Activated CD4-positive, alpha-beta T cell treated with anti-CD3 and anti-CD28 coated beads, Interleukin-10, Interleukin-2, amounts not matched to agents 100 ng/mL and 50 ng/mL, durations not matched to agents 16 hours and 8 hours (primary cell): ENCODE measurements at regions not wholly inside any gene's neighbourhood (a gene's known extent, or its start where the extent isn't known, plus 50 kb on each side); places are given as distances from the start of the nearest gene placed in this dataset.

Source experiments
- DNase-seq: peaks from one replicate; pipeline ENCODE4 v3.0.0-alpha.2; 2020

DNA sequence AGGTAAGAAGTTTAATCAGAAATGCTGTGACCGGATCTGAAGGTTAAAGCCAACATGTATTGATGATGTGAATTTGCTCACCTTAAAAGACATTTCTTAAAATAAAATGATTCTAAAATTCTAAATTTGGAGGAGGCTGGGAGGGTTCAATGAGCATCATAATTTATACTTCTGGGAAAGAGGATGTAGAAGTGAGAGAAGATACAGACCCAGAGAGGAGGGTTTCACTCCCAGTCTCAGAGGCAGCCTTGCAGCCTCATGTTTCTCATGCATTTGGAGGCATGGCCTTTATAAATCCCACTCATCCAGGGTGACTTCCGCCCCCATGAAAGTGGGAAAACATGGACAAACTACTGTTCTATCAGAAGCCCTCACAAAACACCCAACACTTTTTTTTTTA, 305.6 kb upstream of the PITRM1 start:
- no peak for DNase-seq

DNA sequence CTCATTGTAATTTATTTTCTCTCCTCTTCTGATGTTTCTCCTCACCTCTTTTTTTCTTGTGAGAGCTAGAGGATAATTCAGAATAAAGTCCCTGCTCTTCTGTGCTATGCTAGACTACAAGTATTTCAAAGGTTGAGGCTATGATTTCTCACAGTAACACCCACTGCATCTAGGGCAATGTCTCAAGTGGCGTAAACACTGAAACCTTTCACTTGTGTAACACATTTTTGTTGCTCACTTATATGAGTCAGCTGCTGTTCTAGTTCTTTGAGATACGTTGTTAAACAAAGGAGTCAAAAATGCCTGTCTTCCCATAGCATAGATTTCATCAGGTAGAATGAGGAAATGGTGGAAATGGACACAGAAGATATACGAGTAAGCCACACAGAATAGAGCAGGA, 305.1 kb upstream of the PITRM1 start:
- DNase-seq: peak; percentile 20

DNA sequence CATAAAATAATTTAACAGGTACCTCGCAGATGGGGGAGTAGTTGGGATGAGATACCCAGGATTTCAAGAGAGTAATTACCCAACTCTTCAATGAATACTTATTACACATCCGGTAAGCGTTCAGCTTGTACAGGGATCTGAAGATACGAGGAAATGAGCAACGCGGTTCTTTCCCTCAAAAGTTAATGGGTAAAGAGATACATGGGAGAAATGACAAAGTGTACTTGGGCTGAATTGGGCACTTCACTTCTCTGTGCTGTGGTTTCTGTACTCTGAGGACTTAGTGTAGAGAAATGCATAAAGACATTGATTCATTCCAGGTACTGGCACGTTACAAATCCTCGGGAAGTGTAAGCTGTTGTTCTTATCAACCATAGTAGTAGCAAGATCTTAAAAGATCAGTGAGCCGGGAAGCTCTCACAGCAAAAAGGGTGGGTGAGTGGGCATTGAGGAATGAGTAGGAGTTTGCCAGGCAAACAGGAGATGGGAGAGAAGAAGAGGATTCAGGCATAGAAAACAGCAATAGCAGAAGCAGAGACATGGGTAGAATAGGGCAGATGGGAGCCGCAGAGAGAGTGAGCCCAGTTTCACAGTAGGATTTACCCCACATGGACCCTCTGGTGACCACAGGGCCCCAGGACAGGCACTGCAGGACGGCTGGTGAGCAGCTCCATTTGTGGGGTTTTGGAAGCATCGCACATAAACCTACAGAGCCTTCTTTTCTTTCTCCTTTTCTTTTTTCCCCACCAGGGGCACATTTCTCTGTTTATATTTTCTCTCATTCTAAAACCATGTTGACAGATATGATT, 304.3 kb upstream of the PITRM1 start:
- DNase-seq: no peak

DNA sequence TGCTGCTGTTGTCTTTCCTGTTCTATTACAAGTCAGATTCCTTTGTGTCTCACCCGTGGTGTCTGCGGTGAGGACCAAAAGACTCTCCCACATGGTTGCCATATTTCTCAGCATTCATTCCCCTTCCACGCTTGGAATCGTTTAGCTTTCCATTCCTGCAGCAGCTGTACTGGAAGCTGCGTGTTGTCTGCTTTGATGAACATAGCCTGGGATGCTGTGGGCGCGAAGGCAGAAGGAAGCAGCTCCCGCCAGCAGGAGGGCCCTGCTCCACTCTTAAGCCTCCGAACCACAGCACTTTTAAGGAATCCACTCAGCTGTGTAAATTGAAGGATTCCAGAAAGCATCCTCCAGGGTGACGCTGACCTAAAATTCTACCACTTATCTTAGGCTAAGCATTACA, 303.6 kb upstream of the PITRM1 start:
- no peak for DNase-seq

DNA sequence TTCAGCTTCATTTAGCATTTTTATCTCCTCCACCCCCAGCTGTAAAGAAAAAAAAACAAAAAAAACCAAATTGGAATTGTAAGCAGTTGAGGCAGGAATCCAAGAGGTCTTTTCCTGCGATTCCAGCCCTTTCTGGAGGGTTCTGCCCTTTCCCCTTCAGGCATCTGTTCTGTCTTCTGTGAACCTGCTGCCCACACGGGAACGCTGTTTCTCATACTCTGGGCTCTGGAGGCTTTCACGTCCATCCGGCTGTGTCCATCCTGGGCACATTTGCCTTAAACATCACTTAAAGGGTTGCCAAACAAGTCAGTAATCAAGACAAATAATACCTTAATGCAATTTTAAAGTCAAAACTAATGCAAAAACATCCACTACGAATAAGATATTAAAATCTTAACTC, 302.8 kb upstream of the PITRM1 start:
- DNase-seq: no peak

DNA sequence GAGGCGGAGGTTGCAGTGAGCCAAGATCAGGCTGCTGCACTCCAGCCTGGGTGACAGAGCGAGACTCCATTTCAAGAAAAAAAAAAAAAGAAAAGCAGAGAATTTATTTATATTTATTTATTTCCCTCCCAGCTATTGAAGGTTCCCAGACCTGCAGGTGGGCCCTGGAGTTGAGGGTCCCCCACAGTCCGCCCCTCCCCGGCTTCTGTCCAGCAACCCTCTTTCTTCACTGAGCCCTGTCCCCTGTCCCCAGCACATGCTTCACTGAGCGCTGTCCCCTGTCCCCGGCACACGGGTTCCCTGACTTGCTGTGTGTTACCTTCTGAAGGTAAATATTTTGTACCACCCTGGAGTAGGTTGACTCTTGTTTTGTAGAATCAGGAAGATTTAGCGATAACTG, 301.7 kb upstream of the PITRM1 start:
- no peak for DNase-seq

DNA sequence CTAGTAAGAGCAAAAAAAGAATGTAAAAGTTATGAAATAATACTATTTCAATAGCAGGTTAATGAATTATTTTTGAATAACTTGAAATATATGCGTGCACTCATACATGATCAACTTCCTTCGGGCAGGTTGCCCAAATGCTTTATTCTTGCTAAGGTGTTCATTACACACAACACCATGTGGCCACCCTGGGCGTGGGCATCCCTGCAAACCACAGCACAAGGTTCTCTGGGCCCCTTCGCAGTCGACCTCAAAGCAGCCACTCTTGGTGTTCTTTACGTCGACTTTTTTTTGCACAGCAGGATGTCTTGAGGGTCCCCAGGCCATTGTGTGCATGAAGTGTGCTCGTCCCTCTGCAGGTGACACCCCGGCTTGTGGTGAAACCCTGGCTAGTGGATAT, 300.7 kb upstream of the PITRM1 start:
- DNase-seq: no peak

DNA sequence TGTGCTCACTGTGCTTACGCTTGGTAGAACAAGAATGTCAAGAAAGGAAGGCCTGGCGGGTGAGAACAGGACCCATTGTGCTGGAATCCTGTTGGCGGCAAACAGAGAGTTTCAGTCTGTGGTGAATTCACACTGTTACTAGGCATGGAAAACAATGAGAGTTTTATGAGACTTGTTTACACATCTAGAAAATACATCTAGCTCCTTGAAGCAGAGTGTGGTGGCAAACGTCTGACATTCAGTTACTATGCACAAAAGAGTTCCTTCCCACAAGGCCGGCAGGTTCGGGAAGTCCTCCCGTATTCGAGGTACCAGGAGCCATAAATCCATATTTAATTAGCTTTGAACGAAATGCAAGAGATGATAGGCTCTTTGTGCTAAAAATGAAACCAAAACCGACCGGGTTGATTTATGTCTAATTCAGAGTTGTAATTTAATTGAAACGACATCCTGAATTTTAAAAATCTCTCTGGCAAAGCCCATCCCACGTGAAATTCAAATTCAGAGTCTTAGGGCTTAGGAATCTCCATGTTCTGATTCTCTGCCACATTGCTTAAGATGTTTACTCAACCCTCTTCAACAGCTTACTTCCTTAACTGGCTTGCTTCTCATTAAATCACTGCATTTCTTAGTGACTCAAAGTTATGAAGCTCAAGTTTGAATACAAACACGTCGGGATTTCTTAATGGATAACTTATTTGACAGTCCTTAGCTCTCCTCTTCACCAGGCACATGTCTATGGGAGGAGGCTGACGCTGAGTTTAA, 299.9 kb upstream of the PITRM1 start:
- peak; percentile 18 for DNase-seq

DNA sequence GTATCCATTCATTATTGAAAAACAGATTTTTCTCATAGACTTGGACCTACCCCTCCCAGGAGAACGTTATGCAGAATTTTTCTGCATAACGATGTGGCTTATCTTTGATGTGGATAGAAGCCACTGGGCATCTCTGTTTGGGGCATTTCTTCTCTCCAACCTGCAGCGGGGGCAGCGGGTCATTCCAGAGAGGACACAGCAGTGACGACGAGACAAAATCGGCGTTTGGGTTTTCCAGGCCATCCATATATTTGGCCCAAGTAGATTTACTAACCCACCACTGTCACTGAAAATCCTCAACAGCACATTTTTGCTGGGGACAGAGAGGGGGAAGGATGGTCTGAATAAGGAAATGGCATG, 299.3 kb upstream of the PITRM1 start:
- DNase-seq: no peak

DNA sequence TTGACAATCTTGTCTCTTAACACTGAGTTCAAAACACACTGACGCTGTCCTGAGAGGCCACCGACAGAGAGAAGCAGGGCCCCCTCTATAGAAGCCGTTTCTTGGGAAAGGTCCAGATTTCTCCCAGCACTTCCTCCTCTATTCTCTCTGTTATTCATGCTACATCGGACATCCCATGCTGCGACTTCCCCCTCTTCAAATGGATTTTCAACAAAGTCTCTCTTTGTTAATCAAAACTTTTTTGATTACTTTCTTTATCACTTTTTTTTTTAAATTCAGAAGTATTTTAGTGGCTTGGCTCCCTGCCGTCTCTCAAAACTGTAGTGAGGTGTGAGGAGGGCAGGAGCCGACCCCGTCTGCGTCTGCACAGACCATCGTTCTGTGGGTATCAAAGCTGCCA, 298.9 kb upstream of the PITRM1 start:
- no peak for DNase-seq

DNA sequence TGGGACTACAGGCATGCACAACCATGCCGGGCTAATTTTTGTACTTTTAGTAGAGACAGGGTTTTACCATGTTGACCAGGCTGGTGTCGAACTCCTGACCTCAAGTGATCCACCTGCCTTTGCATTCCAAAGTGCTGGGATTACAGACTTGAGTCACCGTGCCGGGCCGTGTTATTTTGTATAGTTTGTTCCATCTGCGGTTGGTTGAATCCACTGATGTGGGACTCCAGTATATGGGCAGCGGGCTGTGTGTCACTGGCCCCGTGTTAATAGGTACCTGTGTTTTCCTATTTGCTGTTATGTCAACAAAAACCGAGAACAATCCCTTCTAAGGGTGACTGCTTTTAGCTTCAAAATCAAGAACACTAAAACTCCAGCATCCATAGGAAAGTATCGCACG, 297.6 kb upstream of the PITRM1 start:
- no peak for DNase-seq

DNA sequence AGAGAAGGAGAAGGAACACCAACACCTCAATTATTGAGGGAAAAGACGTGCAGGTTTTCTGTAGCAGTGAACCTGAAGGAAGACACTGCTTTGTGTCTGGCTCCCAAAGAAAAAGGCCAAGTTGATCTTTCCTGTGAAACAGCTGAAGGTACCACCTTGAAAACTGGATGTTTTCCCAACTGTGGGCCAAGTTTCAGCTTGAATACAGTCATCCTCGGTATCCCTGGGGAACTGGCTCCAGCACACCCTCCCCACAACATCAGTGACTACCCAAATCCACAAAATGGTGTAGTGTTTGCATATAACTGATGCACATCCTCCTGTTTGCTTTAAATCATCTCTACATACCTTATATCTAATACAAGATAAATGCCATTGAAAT, 297.0 kb upstream of the PITRM1 start:
- DNase-seq: no peak

DNA sequence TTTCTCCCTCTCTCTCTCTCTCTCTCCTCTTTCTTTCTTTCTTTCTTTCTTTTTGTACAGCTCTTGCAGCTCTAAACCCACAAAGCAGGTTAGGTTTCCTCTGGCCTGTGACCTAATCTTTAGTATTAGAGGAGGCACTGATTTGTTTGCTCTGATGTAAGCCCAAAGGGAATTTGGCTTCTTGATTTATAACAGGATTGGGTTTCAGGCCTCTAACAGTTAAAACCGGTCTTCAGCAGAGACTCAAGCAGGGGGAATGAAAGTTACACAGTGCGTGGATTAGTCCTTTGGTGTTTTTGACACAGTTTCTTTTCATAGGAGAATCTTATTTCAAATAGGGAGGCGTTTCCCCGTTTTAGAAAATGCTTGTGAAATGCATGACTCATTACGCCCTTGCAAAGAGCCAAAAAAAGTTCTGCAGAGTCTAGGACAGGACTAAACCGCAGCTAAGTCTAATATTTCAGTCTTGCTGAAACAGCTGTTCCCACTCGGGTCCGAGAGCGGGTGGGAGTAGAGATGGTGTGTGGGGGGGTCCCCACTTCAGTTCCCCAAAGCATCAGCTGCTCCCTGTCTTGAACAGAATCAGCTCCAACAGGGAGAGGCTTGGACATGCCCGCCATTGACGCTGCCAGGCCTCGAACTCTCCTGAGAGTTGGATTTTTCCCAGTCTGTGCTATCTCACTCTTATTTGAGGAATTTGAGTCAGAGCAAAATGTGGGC, 296.5 kb upstream of the PITRM1 start:
- DNase-seq: peak; percentile 63

DNA sequence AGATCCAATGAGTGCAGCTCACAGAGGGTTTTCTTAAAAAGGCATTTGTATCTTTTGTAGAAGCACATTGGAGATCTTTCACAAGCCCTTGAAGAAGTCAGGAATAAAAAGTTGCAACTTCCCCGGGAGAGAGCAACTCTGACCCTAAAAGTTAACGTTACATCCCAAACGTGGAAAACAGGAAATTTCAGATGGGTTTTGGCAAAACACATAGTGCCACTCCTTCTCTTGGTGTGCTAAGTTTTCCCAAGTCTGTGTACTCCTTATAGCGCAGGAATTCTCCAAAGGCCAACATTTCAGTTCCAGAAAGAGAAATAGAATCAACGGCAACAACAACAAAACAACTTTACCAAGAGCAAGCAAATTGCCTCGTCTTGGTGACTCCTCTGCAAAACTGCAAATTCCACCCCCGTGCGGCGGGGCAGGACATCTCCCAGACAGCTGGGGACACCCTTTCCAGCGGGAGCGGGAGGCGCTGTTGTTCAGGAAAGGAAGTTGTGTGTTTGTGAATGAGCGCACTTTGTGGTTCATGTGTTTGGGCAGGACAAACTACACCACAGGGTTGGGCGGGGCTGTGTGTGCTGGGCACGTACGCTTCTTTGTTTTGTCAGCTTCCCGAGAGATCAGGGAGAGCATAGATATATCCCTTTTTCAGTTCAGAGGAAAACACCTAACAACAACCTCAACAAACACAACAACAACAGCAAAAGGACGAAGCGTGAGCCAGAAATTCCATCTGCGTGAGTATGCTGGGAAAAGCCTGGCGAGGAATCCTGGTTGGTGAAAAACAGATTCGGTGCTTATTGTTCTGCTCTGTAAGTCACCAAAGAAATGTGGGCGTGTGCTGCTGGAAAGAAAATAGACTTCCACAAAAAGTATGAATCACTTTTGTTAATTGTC, 294.7 kb upstream of the PITRM1 start:
- peak; percentile 49 for DNase-seq

DNA sequence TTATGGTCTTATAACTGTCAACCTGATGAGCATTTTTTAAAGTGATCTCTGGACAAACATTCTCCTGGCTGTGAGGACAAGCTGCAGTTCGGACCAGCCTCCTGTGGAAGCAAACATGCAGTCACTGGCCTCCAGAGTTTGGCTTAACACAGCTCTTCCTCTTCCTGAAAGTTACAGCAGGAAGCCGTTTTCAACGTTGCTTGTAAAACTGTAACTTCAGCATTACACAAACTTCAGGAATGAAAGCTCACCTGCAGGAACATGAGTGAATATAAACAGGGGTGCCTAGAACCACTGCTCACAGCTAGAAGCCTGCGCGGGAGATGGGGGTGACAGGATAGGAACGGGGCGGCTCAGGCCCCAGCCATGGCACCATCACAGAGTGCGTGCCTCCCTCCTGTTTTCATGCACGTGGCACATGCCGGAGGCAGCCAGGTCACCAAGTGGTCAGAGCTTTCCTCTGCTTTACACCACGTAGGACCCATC, 292.9 kb upstream of the PITRM1 start:
- DNase-seq: no peak

DNA sequence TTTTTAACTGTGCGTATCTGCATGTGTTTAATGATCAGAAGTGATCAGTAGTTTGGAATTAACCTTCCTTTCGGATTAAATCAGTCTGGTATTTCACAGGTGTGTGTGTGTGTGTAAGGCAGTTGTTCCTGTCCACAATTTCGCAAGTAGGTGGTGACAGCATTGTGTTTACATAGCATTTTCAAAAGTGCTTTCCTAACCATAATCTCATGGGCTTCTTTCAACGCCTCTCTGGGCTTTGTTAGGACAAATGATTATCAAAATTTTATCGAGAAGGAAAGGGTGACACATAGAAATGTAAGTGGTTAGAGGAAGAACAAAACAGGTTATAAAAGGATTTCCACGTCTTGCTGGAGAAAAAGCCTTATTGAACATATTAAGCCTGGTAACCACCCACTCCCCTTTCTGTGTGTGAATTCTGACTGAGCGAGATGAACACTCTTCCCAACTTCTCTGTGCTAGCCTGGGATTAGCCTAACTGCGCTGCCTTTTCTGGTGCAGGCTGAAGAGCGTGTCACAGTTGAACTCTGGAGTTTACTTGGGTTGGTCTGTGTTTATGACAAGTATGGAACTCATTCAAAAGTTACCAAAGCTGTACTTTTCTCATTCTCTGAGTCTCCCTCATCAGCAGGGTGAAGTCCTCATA, 292.3 kb upstream of the PITRM1 start:
- no peak for DNase-seq

DNA sequence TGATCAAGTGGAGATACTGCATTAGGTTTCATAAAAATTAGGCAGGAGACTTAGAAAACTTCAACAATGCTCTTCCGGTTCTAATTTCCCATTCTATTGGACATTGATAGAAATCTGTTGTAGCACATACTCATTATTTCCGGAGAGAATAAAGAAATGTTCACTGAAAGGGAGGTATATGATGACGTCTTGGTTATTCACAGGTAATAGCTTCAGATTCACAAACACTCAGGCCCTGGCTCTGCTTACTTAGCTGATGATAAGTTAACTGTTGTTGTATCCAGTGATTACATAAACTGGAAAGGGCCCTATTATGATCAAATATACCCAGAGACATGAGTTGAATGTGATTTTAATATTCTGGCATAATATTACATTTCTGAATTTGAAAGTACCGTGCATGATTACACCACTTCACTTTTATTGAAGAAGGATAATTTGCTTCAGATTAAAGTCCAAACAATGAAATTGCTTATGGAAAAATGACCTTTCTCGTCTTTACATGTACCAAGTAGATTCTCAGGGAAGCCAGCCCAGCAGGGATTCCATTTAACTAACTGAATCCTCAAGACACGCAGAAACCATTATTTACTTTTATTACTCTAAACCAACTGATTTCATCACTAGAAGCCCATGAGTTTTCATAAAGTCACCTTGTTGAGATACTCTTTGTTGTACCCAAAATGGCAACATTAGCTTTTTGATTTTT, 288.0 kb upstream of the PITRM1 start:
- DNase-seq: no peak

DNA sequence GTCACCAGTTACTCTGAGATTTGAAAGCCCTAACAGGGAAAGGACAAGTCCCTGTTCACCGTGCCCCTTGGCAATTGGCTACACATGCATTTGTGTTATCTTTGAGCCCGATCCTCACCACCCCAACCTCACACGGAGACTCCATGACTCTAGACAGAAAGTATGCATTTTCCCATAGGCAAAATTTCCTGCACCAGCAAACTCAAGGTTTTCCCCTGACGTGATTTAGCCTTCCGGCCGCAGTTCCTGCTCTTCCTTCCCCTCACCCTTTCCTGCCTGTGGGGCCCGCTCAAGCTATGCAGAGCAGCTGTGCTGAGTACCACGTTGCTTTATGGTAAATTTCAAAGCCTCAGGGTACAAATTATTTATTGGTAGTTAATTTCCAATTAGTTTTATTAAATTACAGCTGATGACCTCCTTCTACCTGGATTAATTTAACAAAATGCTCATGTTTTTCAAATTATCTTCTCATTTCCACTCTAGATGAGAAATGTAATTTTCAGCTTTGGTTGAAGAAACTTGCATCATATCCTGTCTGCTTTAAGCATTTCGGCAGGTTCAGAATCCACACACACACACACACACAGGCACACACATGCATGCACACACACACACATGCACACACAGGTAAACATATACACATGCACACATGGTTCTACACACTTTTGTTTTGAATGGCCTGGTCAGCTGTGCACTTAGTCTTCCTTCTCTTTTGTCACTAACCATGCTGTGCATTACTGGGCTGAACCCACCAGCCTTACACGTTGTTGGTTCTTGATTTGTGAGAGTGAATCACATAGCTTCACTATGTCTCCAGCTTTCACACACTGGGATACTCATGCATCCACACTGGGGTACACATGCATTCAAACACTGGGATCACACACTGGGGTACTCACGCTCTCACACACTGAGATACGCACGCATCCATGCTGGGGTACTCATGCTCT, 283.1 kb upstream of the PITRM1 start:
- DNase-seq: no peak

DNA sequence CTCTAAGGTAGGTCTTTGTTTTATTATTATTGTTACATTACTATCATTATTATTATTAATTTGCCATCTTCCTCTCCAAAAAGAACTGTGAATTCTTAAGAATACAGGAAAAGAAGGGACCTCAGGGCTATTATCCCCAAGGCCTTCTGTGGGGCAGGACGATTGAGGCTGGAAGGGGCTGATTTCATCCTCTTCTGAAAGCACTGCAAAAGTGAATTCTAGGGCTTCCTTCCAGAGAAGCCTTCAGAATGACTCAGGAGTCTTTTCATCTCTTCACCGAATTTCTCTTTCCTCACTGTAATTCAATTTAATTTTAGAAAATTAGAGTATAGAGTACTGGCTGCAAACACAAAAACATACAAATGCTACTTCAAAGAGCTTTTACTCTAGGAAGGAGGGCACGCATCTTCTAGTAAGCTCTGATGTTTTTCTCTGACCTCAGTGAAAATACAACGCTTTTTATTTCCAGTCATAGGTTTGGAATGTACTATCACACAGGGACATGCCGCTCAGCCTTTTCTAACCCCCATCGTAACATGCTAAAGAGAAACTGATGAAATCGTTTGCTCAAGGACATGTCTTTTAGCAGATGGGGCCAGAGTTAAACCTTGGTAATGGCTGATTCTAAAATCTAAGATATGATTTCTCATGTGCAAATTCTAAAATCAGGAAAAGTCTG, 280.2 kb upstream of the PITRM1 start:
- no peak for DNase-seq

DNA sequence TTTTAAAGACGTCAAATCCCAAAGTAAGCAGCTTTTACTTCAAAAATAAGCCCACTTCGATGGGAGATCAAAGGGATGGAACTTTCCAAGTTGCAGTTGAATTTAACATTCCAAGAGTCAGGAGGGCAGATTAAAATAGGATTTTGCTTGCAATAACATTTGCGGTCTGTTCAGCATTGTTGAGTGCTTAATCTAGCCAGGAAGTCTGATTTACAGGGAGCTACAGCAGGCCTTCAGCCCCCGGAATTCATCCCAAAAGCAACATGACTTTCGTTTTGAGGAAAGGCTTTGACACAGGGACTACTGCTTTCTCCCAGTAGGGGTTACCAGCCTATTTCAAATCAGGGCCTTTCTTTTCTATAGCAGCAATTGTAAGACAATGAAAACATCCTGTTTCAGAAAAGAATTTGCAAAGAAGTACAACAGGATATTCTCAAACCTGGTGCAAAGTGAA, 279.6 kb upstream of the PITRM1 start:
- no peak for DNase-seq
